MM.1S (cell line): ENCODE measurements at regions not wholly inside any gene's neighbourhood (a gene's known extent, or its start where the extent isn't known, plus 50 kb on each side); places are given as distances from the start of the nearest gene placed in this dataset.

Source experiments
- DNase-seq: peaks from one replicate; pipeline ENCODE4 v3.0.0-alpha.2; 2015
- H2AFZ ChIP-seq: fragments of 300-600 bp; sonication (generic); 2 replicates; pipeline ENCODE4 v1.6.0; 2016; ENCODE audit warnings: antibody characterized with exemption, low read length
- H3F3A ChIP-seq: fragments of 300-600 bp; sonication (generic); 2 replicates; pipeline ENCODE4 v1.6.1; 2016; ENCODE audit warnings: mild to moderate bottlenecking, antibody characterized with exemption, low read length, moderate library complexity, mixed read lengths; ENCODE audit not compliant: insufficient read depth
- H3K27ac ChIP-seq: fragments of 300-600 bp; sonication (generic); 2 replicates; pipeline ENCODE4 v1.5.1; 2016; ENCODE audit warnings: mild to moderate bottlenecking, low read length
- H3K27me3 ChIP-seq: fragments of 300-600 bp; sonication (generic); replicated peaks from 2 replicates; pipeline ENCODE4 v1.6.0; 2016; ENCODE audit warnings: low read length; ENCODE audit not compliant: insufficient read depth
- H3K36me3 ChIP-seq: fragments of 300-600 bp; sonication (generic); replicated peaks from 2 replicates; pipeline ENCODE4 v1.6.1; 2016; ENCODE audit warnings: mild to moderate bottlenecking, low read length, mixed read lengths; ENCODE audit not compliant: insufficient read depth
- H3K4me1 ChIP-seq: fragments of 300-600 bp; sonication (generic); 2 replicates; pipeline ENCODE4 v1.6.1; 2016; ENCODE audit warnings: low read length, mixed read lengths
- H3K4me2 ChIP-seq: fragments of 300-600 bp; sonication (generic); 2 replicates; pipeline ENCODE4 v1.6.0; 2016; ENCODE audit warnings: low read depth, low read length
- H3K4me3 ChIP-seq: fragments of 300-600 bp; sonication (generic); 2 replicates; pipeline ENCODE4 v1.5.1; 2016; ENCODE audit warnings: low read length, mixed read lengths
- H3K79me2 ChIP-seq: fragments of 300-600 bp; sonication (generic); 2 replicates; pipeline ENCODE4 v1.6.1; 2016; ENCODE audit warnings: mixed run types, low read length, mixed read lengths
- H3K9ac ChIP-seq: fragments of 300-600 bp; sonication (generic); 2 replicates; pipeline ENCODE4 v1.6.1; 2016; ENCODE audit warnings: low read length, mixed read lengths
- H3K9me2 ChIP-seq: fragments of 300-600 bp; sonication (generic); replicated peaks from 2 replicates; pipeline ENCODE4 v1.6.1; 2016; ENCODE audit warnings: mild to moderate bottlenecking, low read length, mixed read lengths; ENCODE audit not compliant: insufficient read depth
- H3K9me3 ChIP-seq: fragments of 300-600 bp; sonication (generic); replicated peaks from 2 replicates; pipeline ENCODE4 v1.6.1; 2016; ENCODE audit warnings: mild to moderate bottlenecking, low read length, mixed read lengths; ENCODE audit not compliant: insufficient read depth
- H4K20me1 ChIP-seq: fragments of 300-600 bp; sonication (generic); 2 replicates; pipeline ENCODE4 v1.6.1; 2016; ENCODE audit warnings: mild to moderate bottlenecking, low read length, moderate library complexity, mixed read lengths; ENCODE audit not compliant: insufficient read depth
- CTCF ChIP-seq: fragments of 300-600 bp; sonication (generic); IDR thresholded peaks from 2 replicates; pipeline ENCODE4 v1.5.1; 2016; ENCODE audit warnings: antibody characterized with exemption, low read length, mixed read lengths
- EZH2 ChIP-seq: fragments of 300-600 bp; sonication (generic); optimal IDR thresholded peaks from 2 replicates; pipeline ENCODE3; 2017; ENCODE audit warnings: low read depth, mild to moderate bottlenecking, antibody characterized with exemption, low read length, mixed read lengths
- EZH2phosphoT487 ChIP-seq: fragments of 300-600 bp; sonication (generic); IDR thresholded peaks from 2 replicates; pipeline ENCODE4 v1.6.1; 2018; ENCODE audit warnings: antibody characterized with exemption, low read length

- H3K36me3 ChIP-seq: no peaks in the 10 kb centered on the region
- H3K9me3 ChIP-seq: no peaks in the 10 kb centered on the region
- H3K79me2 ChIP-seq: no peaks in the 10 kb centered on the region
- H3K4me2 ChIP-seq: no peak overlapping the region
- H3F3A ChIP-seq: no peaks in the 10 kb centered on the region
- H2AFZ ChIP-seq: no peak overlapping the region
- no peak for TF ChIP-seq EZH2
- no peak for TF ChIP-seq EZH2phosphoT487
- no peak for TF ChIP-seq CTCF
- H3K4me3 ChIP-seq: no peak overlapping the region
- H4K20me1 ChIP-seq: no peaks in the 10 kb centered on the region
- no peak overlapping the region for H3K27ac ChIP-seq
- no peak overlapping the region for H3K9ac ChIP-seq
- no peaks in the 10 kb centered on the region for H3K9me2 ChIP-seq
- H3K27me3 ChIP-seq: no peaks in the 10 kb centered on the region
- 0 out of 2 replicates have a peak, but pooled peaks cover 4% of the 10 kb centered on the region for H3K4me1 ChIP-seq
- DNase-seq: no peak
Measured at GRCh38 chr1:168917796-168918195, 188.7 kb upstream of the ATP1B1 start.

GRCh38 chr1:168918860-168919741, 187.4 kb upstream of the ATP1B1 start:
- Histone ChIP-seq H3K4me3 (no peak overlapping the region), H3K4me2 (no peak overlapping the region)
- no peak for TF ChIP-seq EZH2phosphoT487
- TF ChIP-seq CTCF: no peak
- TF ChIP-seq EZH2: no peak

GRCh38 chr1:168920456-168921094, 185.9 kb upstream of the ATP1B1 start:
- 0 out of 2 replicates have a peak, but pooled peaks cover 4% of the 10 kb centered on the region for H3K4me1 ChIP-seq
- no peaks in the 10 kb centered on the region for H3K27me3 ChIP-seq
- H4K20me1 ChIP-seq: no peaks in the 10 kb centered on the region
- no peak overlapping the region for H2AFZ ChIP-seq
- TF ChIP-seq CTCF (no peak), EZH2phosphoT487 (no peak), EZH2 (no peak)
- H3K36me3 ChIP-seq: no peaks in the 10 kb centered on the region
- no peak overlapping the region for H3K27ac ChIP-seq
- no peak for DNase-seq
- H3F3A ChIP-seq: no peaks in the 10 kb centered on the region
- no peaks in the 10 kb centered on the region for H3K9me2 ChIP-seq
- no peaks in the 10 kb centered on the region for H3K9me3 ChIP-seq
- H3K4me3 ChIP-seq: no peak overlapping the region
- H3K79me2 ChIP-seq: no peaks in the 10 kb centered on the region
- H3K4me2 ChIP-seq: no peak overlapping the region
- H3K9ac ChIP-seq: no peak overlapping the region

More at GRCh38 chr1:168918860-168919741, 187.4 kb upstream of the ATP1B1 start:
- H3K79me2 ChIP-seq: no peaks in the 10 kb centered on the region
- no peaks in the 10 kb centered on the region for H4K20me1 ChIP-seq
- no peak overlapping the region for H3K9ac ChIP-seq
- H2AFZ ChIP-seq: no peak overlapping the region
- H3K27me3 ChIP-seq: no peaks in the 10 kb centered on the region
- no peak for DNase-seq
- no peak overlapping the region for H3K27ac ChIP-seq
- 0 out of 2 replicates have a peak, but pooled peaks cover 4% of the 10 kb centered on the region for H3K4me1 ChIP-seq
- no peaks in the 10 kb centered on the region for H3K9me3 ChIP-seq
- H3K9me2 ChIP-seq: no peaks in the 10 kb centered on the region
- H3K36me3 ChIP-seq: no peaks in the 10 kb centered on the region
- H3F3A ChIP-seq: no peaks in the 10 kb centered on the region
